ENCODE measurements at regions not wholly inside any gene's neighbourhood (a gene's known extent, or its start where the extent isn't known, plus 50 kb on each side); places are given as distances from the start of the nearest gene placed in this dataset.
"Not testable (repeated sequence)": the region's sequence is repeated elsewhere in the genome, so short reads cannot be mapped to it uniquely, and the experiment has no call there.

GRCh38 chr14:86305058-86305457 lies 775.1 kb downstream of the FLRT2 start:
- no peak for DNase-seq

DNA sequence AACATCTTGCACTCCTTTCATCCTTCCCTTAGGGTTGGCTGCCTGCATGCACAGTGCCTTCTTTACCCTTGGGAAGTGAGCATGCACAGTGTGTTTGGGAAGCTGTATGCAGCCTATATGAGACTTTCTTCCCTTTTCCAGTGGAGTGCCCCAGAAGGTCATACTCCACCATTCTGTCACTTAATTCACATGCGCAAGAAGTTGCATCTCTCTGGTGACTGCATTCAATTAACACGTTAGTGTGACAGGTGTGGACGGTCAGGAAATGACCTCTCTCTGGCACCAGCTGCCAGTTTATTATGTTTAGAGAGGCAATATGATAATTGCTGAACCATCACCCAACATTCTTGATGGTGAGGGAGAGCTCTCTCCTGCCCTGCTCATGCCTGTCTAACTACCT lies 770.0 kb downstream of the FLRT2 start:
- peak; percentile 95 for DNase-seq

DNA sequence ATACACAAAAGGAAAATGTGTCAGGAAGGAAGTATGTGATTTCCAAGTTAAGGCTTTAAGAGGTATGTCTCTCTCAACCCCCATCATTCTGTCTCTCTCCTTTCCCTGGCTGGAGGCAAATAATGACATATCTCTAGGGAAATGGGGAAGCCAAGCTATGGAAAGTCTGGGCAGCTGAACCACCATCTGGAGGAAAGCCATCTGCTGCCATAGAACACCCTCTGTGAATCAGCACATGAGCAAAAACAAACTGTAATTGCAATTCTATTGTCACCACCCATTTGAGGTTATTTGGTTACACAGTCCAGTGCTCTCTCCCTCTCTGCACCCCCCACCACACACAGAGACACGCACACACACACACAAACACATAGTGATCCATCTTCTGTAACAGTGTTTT lies 766.2 kb downstream of the FLRT2 start:
- peak; percentile 96 for DNase-seq

- DNase-seq: no peak
These were observed 758.4 kb downstream of the FLRT2 start for GRCh38 chr14:86288336-86288735.

DNA sequence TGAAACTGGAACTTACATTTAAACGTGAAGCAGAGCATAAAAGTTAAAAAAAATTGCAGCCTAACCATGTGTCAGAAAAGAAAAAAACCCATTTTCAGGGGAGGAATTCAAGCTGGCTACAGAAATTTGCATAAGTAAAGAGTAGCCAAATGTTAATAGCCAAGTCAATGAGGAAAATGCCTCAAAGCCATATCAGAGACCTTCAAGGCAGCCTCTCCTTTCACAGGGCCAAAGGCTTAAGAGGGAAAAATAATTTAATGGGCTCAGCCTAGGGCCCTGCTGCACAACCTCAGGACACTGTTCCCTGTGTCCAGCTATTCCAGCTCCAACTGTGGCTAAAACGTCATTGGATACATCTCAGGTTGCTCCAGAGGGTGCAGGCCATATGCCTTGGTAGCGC lies 749.5 kb downstream of the FLRT2 start:
- no peak for DNase-seq

- DNase-seq: no peak
These were observed 728.0 kb downstream of the FLRT2 start for GRCh38 chr14:86257973-86258372.

DNA sequence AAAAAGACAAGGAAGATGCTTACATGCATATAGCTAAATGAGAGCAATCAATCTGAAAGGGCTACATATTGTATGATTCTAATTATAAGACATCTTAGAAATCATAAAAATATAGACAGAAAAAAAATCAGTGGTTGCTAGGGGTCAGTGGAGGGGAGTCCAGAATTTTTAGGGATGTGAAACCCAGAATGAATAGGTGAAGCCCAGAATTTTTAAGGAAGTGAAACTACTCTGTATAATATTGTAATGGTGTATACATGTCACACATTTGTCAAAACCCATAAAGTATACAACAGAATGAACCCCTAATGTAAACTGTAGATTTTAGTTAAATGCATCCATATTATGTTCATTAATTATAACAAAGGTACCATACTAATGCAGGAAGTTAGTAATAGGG lies 713.2 kb downstream of the FLRT2 start:
- DNase-seq: no peak

- no peak for DNase-seq
These were observed 707.8 kb downstream of the FLRT2 start for GRCh38 chr14:86237733-86238132.

DNA sequence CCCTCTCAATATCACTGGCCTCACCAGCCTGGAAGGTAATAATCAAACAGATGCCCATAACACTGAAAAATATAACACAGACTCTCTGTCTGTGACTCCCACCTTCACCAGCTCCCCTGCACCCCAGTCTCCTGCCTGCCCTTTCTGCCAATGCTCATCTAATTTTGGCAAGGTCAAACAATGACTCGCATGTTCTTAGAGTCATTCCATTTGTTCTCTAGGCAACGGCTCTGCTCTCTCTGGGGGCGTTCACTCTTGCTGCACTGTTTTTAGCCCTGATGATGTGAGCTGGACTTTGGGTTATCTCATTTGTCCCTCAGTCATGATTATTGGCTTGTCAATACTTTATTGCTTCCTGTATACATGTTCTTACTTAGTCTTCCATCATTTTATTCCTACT lies 691.8 kb downstream of the FLRT2 start:
- DNase-seq: no peak

- DNase-seq: no peak
These were observed 691.1 kb downstream of the FLRT2 start for GRCh38 chr14:86221000-86221399.

GRCh38 chr14:86217523-86217922 lies 687.6 kb downstream of the FLRT2 start:
- no peak for DNase-seq

GRCh38 chr14:86203843-86204242 lies 673.9 kb downstream of the FLRT2 start:
- DNase-seq: no peak

DNA sequence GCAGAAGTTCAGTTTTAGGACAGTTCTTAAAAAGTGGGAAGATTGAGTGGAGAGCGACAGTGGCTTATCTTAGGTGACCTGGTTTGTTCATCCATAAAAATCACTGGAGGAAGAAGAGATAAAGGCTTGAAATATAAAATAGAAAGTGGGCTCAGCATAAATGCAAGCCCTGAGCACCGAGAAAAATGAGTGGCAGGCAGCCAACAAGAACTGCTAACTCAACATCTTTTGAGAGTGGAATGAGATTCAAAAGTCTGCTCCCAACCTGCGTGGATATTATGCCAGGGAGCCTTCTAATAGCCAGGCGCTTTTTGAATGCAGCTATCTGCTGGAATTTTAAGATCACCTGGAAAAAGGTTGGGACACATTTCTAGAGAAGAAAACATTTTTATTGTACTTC lies 666.5 kb downstream of the FLRT2 start:
- no peak for DNase-seq

DNA sequence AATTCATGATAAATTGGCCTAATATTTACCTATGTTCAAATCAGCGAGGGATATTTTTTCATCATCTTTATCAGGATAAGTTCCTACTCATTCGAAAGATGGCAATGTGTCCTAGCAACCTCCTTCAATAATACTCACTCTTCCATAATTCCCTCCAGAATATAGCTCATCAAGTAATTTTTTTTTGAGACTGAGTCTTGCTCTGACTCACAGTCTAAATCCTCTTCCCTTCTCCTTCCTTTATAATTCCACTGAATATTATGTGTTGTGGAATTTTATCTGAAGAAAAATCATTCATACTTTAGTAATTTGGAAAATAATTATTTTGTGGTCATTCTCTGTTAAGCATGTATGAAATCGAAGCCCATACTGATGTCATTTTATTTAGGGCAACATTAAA lies 663.8 kb downstream of the FLRT2 start:
- no peak for DNase-seq

GRCh38 chr14:86179980-86180379 lies 650.0 kb downstream of the FLRT2 start:
- peak; percentile 91 for DNase-seq

DNA sequence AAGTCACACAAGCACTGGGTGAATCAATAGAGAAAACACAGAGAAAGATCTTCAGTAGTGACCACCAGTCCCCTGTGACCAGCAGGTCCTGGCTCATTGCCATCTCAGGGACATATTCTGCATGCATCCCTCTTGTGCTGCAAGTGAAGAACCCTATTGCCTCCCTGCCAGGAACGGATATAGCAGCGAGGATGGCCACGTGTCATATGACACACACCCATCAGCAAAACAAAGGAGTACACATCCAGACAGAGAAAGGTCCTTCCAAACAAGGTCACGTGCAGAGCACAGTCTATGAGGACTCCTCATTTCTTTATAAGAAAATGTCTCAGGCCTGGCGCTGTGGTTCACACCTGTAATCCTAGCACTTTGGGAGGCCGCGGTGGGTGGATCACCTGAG lies 638.4 kb downstream of the FLRT2 start:
- DNase-seq: peak; percentile 23

GRCh38 chr14:86166541-86166940 lies 636.6 kb downstream of the FLRT2 start:
- peak; percentile 83 for DNase-seq

- DNase-seq: no peak
These were observed 623.5 kb downstream of the FLRT2 start for GRCh38 chr14:86153480-86153879.

DNA sequence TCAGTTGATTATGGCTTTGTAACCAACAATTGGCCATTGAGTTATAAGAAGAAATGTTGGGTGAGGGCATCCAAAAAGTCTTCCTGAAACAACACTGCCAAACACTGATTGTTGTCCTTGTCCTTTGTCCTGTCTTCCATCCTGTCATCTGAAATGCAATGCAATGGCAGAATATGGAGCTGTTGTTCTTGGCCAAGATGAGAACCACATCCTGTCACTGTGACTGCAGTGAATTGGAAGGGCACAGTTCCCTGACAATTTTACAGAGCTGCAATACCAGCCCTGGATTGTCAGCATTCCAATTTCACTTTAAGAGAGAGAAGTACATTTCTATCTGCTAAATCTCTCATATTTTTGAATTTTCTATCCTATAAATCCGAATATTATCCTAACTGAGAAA lies 613.3 kb downstream of the FLRT2 start:
- no peak for DNase-seq

GRCh38 chr14:86141966-86142365 lies 612.0 kb downstream of the FLRT2 start:
- no peak for DNase-seq

DNA sequence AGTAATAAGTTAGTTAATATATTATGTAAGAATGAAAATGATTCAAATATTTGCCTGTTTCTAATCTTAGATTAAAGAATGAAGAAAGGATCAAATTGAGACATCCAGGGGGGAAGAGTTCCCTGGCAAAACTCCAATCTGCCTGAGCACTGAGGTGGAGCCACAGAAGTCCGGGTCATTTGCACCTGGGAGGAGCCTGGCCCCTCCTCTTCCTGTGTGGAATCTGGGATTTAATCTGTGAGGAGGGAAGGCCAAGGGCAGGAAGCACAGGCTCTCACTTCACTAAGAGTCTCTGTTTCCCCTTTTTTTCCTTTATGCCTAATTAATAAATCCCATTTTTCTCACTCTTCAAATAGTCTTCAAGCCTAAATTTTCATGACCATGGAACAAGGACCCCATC lies 599.5 kb downstream of the FLRT2 start:
- no peak for DNase-seq

- no peak for DNase-seq
These were observed 594.4 kb downstream of the FLRT2 start for GRCh38 chr14:86124328-86124727.

GRCh38 chr14:86115972-86116371 lies 586.0 kb downstream of the FLRT2 start:
- no peak for DNase-seq

- DNase-seq: not testable (repeated sequence)
These were observed 580.9 kb downstream of the FLRT2 start for GRCh38 chr14:86110871-86111270.

DNA sequence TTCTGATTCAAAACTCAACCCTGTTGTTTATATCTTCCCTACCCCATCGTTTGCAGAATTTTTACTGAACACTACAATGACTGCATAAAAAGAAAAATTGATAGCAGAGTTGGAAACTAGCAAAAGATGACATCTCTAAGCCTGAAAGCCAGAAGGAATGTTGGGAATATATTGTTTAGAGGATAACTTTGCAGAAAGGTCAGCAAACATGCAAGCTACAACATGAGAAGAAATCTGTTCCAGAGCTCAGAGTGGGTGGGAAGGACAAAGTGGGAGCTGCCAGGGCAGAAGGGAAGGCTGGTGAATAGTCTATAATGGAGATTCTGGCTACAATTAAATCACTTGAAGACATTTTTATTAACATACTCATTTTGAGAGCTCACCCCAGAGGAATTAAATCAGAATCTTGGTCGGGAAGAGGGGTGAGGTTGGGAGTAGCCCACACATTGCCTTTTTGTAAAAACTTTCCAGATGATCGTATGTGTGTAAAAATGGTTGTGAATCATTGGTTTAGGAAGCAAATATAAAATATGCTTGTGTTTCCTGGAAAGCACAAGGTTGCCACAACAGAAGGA lies 574.8 kb downstream of the FLRT2 start:
- no peak for DNase-seq

DNA sequence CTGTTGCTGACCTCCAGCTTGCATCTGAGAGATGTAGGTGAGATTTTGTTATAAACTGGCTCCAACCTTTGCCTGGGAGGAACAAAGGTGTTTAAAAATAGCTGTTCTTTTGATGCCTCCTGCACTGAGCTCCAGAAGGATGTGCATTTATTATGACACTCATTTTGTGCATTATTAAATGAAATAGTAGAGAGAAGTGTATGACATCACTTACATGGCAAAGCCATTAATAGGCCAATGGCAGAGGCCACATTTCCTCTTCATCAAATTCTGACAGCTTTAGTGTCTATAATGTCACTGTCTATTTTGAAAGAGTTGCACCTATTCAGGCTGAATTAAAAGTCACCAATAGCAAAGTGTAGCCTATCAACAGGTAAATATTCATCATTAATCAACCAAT lies 564.6 kb downstream of the FLRT2 start:
- no peak for DNase-seq
